IMR-90 (cell line): ENCODE measurements at regions not wholly inside any gene's neighbourhood (a gene's known extent, or its start where the extent isn't known, plus 50 kb on each side); places are given as distances from the start of the nearest gene placed in this dataset.

Experiments
- ATAC-seq: fragments of 200-7000 bp; cut with Tn5 transposase; 2 replicates; pipeline ENCODE4 v1.9.1; 2020; ENCODE audit warnings: low read depth, mild to moderate bottlenecking, moderate library complexity
- BruUV-seq: library from RNA; stranded (reverse); fragments of 400-500 nt; replicated peaks from 2 replicates; lab custom pipeline; 2021; lab: Mats Ljungman, UMichigan
- CTCF ChIA-PET: fragments of 300-600 bp; formaldehyde crosslinking; extraction: SDS; loops from one replicate; lab custom pipeline; 2021; ENCODE audit warnings: antibody characterized with exemption; lab: Yijun Ruan, JAX
- POLR2A ChIA-PET: fragments of 300-600 bp; sonication (Branson Sonifier 250); formaldehyde crosslinking; loops from one replicate; lab custom pipeline; 2022; ENCODE audit warnings: antibody characterized with exemption; ENCODE audit not compliant: unreplicated experiment; lab: Charles Lee
- DNase-seq: peaks from one replicate; pipeline ENCODE4 v3.0.0; 2013
- H2AFZ ChIP-seq: replicated peaks from 2 replicates; pipeline ENCODE3; 2013; ENCODE audit warnings: low read length, mild to moderate bottlenecking; ENCODE audit not compliant: poor library complexity
- H2AK5ac ChIP-seq: 2 replicates; pipeline ENCODE4 v1.6.1; 2013; ENCODE audit warnings: low read depth, low read length, inconsistent platforms
- H2AK9ac ChIP-seq: replicated peaks from 2 replicates; pipeline ENCODE3; 2013; ENCODE audit warnings: mild to moderate bottlenecking, low read depth, low read length, moderate library complexity; ENCODE audit not compliant: poor library complexity
- H2BK120ac ChIP-seq: 2 replicates; pipeline ENCODE4 v1.6.1; 2013; ENCODE audit warnings: low read depth, low read length, inconsistent platforms
- H2BK15ac ChIP-seq: 3 replicates; pipeline ENCODE4 v1.6.1; 2013; ENCODE audit warnings: low read depth, low read length, inconsistent platforms
- H2BK20ac ChIP-seq: 2 replicates; pipeline ENCODE4 v1.6.1; 2013; ENCODE audit warnings: low read depth, mild to moderate bottlenecking, inconsistent platforms, low read length, moderate library complexity
- H2BK5ac ChIP-seq: 2 replicates; pipeline ENCODE4 v1.6.1; 2013; ENCODE audit warnings: mild to moderate bottlenecking, low read depth, low read length, inconsistent platforms; ENCODE audit not compliant: poor library complexity, severe bottlenecking
- H3K14ac ChIP-seq: replicated peaks from 2 replicates; pipeline ENCODE4 v1.6.1; 2013; ENCODE audit warnings: low read depth, low read length, inconsistent platforms
- H3K18ac ChIP-seq: 2 replicates; pipeline ENCODE4 v1.6.1; 2013; ENCODE audit warnings: low read depth, low read length, control low read depth
- H3K23ac ChIP-seq: 2 replicates; pipeline ENCODE4 v1.6.1; 2013; ENCODE audit warnings: low read depth, low read length, inconsistent platforms
- H3K27ac ChIP-seq: 2 replicates; pipeline ENCODE4 v1.5.1; 2013; ENCODE audit warnings: mild to moderate bottlenecking, control low read depth, low read length; ENCODE audit not compliant: insufficient read depth
- H3K27me3 ChIP-seq: 2 replicates; pipeline ENCODE4 v1.6.1; 2013; ENCODE audit warnings: low read length; ENCODE audit not compliant: control insufficient read depth, insufficient read depth
- H3K36me3 ChIP-seq: 2 replicates; pipeline ENCODE4 v1.6.1; 2013; ENCODE audit warnings: low read length, mixed read lengths; ENCODE audit not compliant: control insufficient read depth, insufficient read depth
- H3K4ac ChIP-seq: 2 replicates; pipeline ENCODE4 v1.6.1; 2013; ENCODE audit warnings: low read depth, low read length, inconsistent platforms
- H3K4me1 ChIP-seq: 2 replicates; pipeline ENCODE4 v1.6.1; 2013; ENCODE audit warnings: low read length, mixed read lengths; ENCODE audit not compliant: control insufficient read depth, insufficient read depth
- H3K4me2 ChIP-seq: 2 replicates; pipeline ENCODE4 v1.6.1; 2013; ENCODE audit warnings: low read depth, mild to moderate bottlenecking, control low read depth, low read length, moderate library complexity
- H3K4me3 ChIP-seq: 2 replicates; pipeline ENCODE4 v1.5.1; 2013; ENCODE audit warnings: low read depth, mild to moderate bottlenecking, control low read depth, low read length, moderate library complexity; ENCODE audit not compliant: insufficient read depth
- H3K56ac ChIP-seq: 2 replicates; pipeline ENCODE4 v1.6.1; 2013; ENCODE audit warnings: low read length, inconsistent platforms; ENCODE audit not compliant: insufficient read depth; ENCODE audit errors: extremely low read depth
- H3K79me1 ChIP-seq, 2 experiments: 2 replicates each; pipeline ENCODE4 v1.6.1; 2013; ENCODE audit warnings: low read length in 2 of 2, inconsistent platforms in 1 of 2, low read depth in 1 of 2
- H3K9ac ChIP-seq: 2 replicates; pipeline ENCODE4 v1.6.1; 2013; ENCODE audit warnings: low read depth, low read length, control low read depth
- H3K9me1 ChIP-seq: 2 replicates; pipeline ENCODE4 v1.6.1; 2013; ENCODE audit warnings: low read length, inconsistent platforms; ENCODE audit not compliant: insufficient read depth
- H3K9me3 ChIP-seq: 2 replicates; pipeline ENCODE4 v1.6.1; 2013; ENCODE audit warnings: low read length; ENCODE audit not compliant: control insufficient read depth, insufficient read depth
- H4K20me1 ChIP-seq: 2 replicates; pipeline ENCODE4 v1.6.1; 2013; ENCODE audit warnings: low read length, inconsistent platforms; ENCODE audit not compliant: insufficient read depth
- H4K5ac ChIP-seq: 2 replicates; pipeline ENCODE4 v1.6.1; 2013; ENCODE audit warnings: mild to moderate bottlenecking, low read depth, low read length, control low read depth
- H4K8ac ChIP-seq, 2 experiments: 2 replicates each; pipeline ENCODE4 v1.6.1; 2013; ENCODE audit warnings: low read depth in 2 of 2, low read length in 2 of 2, control low read depth in 1 of 2, inconsistent platforms in 1 of 2
- H4K91ac ChIP-seq: 2 replicates; pipeline ENCODE4 v1.6.1; 2013; ENCODE audit warnings: low read depth, low read length, inconsistent platforms; ENCODE audit not compliant: insufficient read depth
- BHLHE40 ChIP-seq: fragments of 150-350 bp; IDR thresholded peaks from 2 replicates; pipeline ENCODE4 v1.6.1; 2016; ENCODE audit warnings: mild to moderate bottlenecking, low read depth, low read length
- CEBPB ChIP-seq: IDR thresholded peaks from 2 replicates; pipeline ENCODE4 v1.6.1; 2012; ENCODE audit warnings: low read depth, low read length, improper control_type of control experiment
- CHD1 ChIP-seq: IDR thresholded peaks from 2 replicates; pipeline ENCODE4 v1.6.1; 2012; ENCODE audit warnings: low read depth, low read length, improper control_type of control experiment
- FOS ChIP-seq: fragments of 150-350 bp; IDR thresholded peaks from 2 replicates; pipeline ENCODE4 v1.6.1; 2016; ENCODE audit warnings: low read depth, low read length
- MAFK ChIP-seq: IDR thresholded peaks from 2 replicates; pipeline ENCODE4 v1.6.1; 2012; ENCODE audit warnings: low read depth, low read length, improper control_type of control experiment
- MAZ ChIP-seq: IDR thresholded peaks from 2 replicates; pipeline ENCODE4 v1.6.1; 2012; ENCODE audit warnings: low read depth, mild to moderate bottlenecking, low read length, improper control_type of control experiment, moderate library complexity, borderline replicate concordance
- MXI1 ChIP-seq: IDR thresholded peaks from 2 replicates; pipeline ENCODE4 v1.6.1; 2012; ENCODE audit warnings: low read depth, mild to moderate bottlenecking, low read length, moderate library complexity, borderline replicate concordance
- NFE2L2 ChIP-seq: fragments of 150-350 bp; IDR thresholded peaks from 2 replicates; pipeline ENCODE4 v1.6.1; 2016; ENCODE audit warnings: low read depth, mild to moderate bottlenecking, low read length
- RAD21 ChIP-seq: IDR thresholded peaks from 2 replicates; pipeline ENCODE4 v1.6.1; 2012; ENCODE audit warnings: low read length, improper control_type of control experiment
- RCOR1 ChIP-seq: IDR thresholded peaks from 2 replicates; pipeline ENCODE4 v1.6.1; 2012; ENCODE audit warnings: mild to moderate bottlenecking, low read length, improper control_type of control experiment; ENCODE audit not compliant: insufficient replicate concordance
- RFX5 ChIP-seq: IDR thresholded peaks from 2 replicates; pipeline ENCODE4 v1.8.0; 2012; ENCODE audit warnings: low read depth, mild to moderate bottlenecking, low read length, moderate library complexity
- WGBS, 2 experiments: methylation state at CpG; one replicate each; pipeline versions ENCODE4 v1.1.5 to v1.1.7; 2013; ENCODE audit warnings: missing lambda C conversion rate in 2 of 2; ENCODE audit not compliant: insufficient read length in 1 of 2; ENCODE audit errors: extremely low coverage in 2 of 2; 5-methylcytosine and 5-hydroxymethylcytosine counted together
- dilution Hi-C: fragments of 300-500 bp; cut with HindIII; formaldehyde crosslinking; loops from one replicate; pipeline ENCODE4 v1.14.3; 2018; ENCODE audit warnings: low sequenced_read_pairs; ENCODE audit not compliant: unreplicated experiment
- in situ Hi-C: fragments of 300-500 bp; cut with MboI; formaldehyde crosslinking; loops from 3 replicates; pipeline ENCODE4 v1.14.3; 2019; ENCODE audit warnings: low sequenced_read_pairs, inconsistent platforms, mixed read lengths
- intact Hi-C: fragments of 100-400 bp; cut with micrococcal nuclease; formaldehyde crosslinking; loops from 2 replicates; pipeline ENCODE4 v1.10.0; 2022
- TF ChIP-seq, protein P1 (sequence below): fragments of 150-350 bp; IDR thresholded peaks from 2 replicates; pipeline ENCODE4 v1.6.1; 2017; ENCODE audit warnings: mild to moderate bottlenecking, antibody characterized with exemption, low read length, low read depth
- TF ChIP-seq, protein P2 (sequence below): conservative IDR thresholded peaks from 2 replicates; pipeline ENCODE4 v1.5.1; 2012; ENCODE audit warnings: mild to moderate bottlenecking, low read depth, low read length, improper control_type of control experiment
- TF ChIP-seq, protein P3 (sequence below): fragments of 150-350 bp; IDR thresholded peaks from 2 replicates; pipeline ENCODE4 v1.6.1; 2016; ENCODE audit warnings: low read depth, mild to moderate bottlenecking, low read length, moderate library complexity, borderline replicate concordance

DNA sequence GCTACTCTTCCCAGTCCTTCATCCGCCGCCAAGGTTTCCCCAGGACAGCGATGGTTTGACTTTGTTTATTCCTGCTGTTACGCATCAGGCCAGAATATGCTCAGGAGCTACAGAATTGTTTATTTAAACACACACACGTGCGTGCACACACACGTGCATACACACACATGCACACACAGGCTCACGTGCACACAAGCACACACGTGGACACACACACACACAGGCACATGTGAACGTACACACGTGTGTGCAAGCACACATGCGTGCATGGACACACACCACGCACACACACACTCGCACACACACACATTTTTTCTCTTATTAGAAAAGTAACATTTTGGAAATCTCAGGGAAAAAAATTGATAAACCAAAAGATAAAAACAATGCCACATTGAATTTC lies 64.6 kb upstream of the UST start:
- Histone ChIP-seq H3K9ac (no peak overlapping the region), H3K9me1 (no peaks in the 10 kb centered on the region), H2BK120ac (no peak overlapping the region), H3K4ac (no peak overlapping the region), H3K79me1 (no peaks in the 10 kb centered on the region), H2AFZ (no peak overlapping the region), H3K18ac (no peak overlapping the region), H3K36me3 (no peaks in the 10 kb centered on the region), H3K4me1 (no peaks in the 10 kb centered on the region), H3K23ac (no peak overlapping the region), H2BK5ac (no peak overlapping the region), H2BK15ac (no peak overlapping the region), H3K27me3 (no peaks in the 10 kb centered on the region), H3K9me3 (no peaks in the 10 kb centered on the region), H2AK5ac (no peak overlapping the region), H3K14ac (no peak overlapping the region), H4K20me1 (no peaks in the 10 kb centered on the region), H3K27ac (no peak overlapping the region), H3K4me2 (no peak overlapping the region), H4K8ac (no peak overlapping the region), H2AK9ac (no peak overlapping the region), H4K91ac (no peak overlapping the region), H2BK20ac (no peak overlapping the region), H3K56ac (no peak overlapping the region), H3K4me3 (no peak overlapping the region), H4K5ac (no peak overlapping the region)
- CTCF ChIA-PET = no interaction called here
- WGBS, 2 experiments = 59% methylated on average over 7 of the region's 14 CpGs; no CpG with 5 or more reads in 1 of the 2 experiments
- in situ Hi-C loops = no loop called here
- no TSS peak for BruUV-seq
- POLR2A ChIA-PET = no interaction called here
- intact Hi-C loops = no loop called here
- DNase-seq = no peak
- no peak for ATAC-seq
- dilution Hi-C loops = no loop called here
- TF ChIP-seq RFX5 = no peak
- no peak for TF ChIP-seq CEBPB
- TF ChIP-seq BHLHE40 = no peak
- TF ChIP-seq, protein P1, sequence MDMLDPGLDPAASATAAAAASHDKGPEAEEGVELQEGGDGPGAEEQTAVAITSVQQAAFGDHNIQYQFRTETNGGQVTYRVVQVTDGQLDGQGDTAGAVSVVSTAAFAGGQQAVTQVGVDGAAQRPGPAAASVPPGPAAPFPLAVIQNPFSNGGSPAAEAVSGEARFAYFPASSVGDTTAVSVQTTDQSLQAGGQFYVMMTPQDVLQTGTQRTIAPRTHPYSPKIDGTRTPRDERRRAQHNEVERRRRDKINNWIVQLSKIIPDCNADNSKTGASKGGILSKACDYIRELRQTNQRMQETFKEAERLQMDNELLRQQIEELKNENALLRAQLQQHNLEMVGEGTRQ = no peak
- TF ChIP-seq, protein P2, sequence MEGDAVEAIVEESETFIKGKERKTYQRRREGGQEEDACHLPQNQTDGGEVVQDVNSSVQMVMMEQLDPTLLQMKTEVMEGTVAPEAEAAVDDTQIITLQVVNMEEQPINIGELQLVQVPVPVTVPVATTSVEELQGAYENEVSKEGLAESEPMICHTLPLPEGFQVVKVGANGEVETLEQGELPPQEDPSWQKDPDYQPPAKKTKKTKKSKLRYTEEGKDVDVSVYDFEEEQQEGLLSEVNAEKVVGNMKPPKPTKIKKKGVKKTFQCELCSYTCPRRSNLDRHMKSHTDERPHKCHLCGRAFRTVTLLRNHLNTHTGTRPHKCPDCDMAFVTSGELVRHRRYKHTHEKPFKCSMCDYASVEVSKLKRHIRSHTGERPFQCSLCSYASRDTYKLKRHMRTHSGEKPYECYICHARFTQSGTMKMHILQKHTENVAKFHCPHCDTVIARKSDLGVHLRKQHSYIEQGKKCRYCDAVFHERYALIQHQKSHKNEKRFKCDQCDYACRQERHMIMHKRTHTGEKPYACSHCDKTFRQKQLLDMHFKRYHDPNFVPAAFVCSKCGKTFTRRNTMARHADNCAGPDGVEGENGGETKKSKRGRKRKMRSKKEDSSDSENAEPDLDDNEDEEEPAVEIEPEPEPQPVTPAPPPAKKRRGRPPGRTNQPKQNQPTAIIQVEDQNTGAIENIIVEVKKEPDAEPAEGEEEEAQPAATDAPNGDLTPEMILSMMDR = no peak
- no peak for TF ChIP-seq MXI1
- no peak for TF ChIP-seq MAFK
- TF ChIP-seq MAZ = no peak
- no peak for TF ChIP-seq FOS
- no peak for TF ChIP-seq NFE2L2
- TF ChIP-seq CHD1 = no peak
- TF ChIP-seq, protein P3, sequence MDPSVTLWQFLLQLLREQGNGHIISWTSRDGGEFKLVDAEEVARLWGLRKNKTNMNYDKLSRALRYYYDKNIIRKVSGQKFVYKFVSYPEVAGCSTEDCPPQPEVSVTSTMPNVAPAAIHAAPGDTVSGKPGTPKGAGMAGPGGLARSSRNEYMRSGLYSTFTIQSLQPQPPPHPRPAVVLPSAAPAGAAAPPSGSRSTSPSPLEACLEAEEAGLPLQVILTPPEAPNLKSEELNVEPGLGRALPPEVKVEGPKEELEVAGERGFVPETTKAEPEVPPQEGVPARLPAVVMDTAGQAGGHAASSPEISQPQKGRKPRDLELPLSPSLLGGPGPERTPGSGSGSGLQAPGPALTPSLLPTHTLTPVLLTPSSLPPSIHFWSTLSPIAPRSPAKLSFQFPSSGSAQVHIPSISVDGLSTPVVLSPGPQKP = no peak
- no peak for TF ChIP-seq RAD21
- no peak for TF ChIP-seq RCOR1
